ENCODE measurements at regions not wholly inside any gene's neighbourhood (a gene's known extent, or its start where the extent isn't known, plus 50 kb on each side); places are given as distances from the start of the nearest gene placed in this dataset.
A peak's percentile ranks its signal among the peaks of the same experiment; 100 is the strongest.

- TF ChIP-seq, protein P1, sequence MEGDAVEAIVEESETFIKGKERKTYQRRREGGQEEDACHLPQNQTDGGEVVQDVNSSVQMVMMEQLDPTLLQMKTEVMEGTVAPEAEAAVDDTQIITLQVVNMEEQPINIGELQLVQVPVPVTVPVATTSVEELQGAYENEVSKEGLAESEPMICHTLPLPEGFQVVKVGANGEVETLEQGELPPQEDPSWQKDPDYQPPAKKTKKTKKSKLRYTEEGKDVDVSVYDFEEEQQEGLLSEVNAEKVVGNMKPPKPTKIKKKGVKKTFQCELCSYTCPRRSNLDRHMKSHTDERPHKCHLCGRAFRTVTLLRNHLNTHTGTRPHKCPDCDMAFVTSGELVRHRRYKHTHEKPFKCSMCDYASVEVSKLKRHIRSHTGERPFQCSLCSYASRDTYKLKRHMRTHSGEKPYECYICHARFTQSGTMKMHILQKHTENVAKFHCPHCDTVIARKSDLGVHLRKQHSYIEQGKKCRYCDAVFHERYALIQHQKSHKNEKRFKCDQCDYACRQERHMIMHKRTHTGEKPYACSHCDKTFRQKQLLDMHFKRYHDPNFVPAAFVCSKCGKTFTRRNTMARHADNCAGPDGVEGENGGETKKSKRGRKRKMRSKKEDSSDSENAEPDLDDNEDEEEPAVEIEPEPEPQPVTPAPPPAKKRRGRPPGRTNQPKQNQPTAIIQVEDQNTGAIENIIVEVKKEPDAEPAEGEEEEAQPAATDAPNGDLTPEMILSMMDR (IDR thresholded peaks at IDR 0.05), result no peak
- TF ChIP-seq ZFX (IDR thresholded peaks at IDR 0.05; ENCODE audit: borderline replicate concordance), result no peak
- peak overlapping the region; percentile 64 for H3K27ac ChIP-seq
Measured at GRCh38 chr9:16267281-16268066, 603.0 kb downstream of the BNC2 start.

DNA sequence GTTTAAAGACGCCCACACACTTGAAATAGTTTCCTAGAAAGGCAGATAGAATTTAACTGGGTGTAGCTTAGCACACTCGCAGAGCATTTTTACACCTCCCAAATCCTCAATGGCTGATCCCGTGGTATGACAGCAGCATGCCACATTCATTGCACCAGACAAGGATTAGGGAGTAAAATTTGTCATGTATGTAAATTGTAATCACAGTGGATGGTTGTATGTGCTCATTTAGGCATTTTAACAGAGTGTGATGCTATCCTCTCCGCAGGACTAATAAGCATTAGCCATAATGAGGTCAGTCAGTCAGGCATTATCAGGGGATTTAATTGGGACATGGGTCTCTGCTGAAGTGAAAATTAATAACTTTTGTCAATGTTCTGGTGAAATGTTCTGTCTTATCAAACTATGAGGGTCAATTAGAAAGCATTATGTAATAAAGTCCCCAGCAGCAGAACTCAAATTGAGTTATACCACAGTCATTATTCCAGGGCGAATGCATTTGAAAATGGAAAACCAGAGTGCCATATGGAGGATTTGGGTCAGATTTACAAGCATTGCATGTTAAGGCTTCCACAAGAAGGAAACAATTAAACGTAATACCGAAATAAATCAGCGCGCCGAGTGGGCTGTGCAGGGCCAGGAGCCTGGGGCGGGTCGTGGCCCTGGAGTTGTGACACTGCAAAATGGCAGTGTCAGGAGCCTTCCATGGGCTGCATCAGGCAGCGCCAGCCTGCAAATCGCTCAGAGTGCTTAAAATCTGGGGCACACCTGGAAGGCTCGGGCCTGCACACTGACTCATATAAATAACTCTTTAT lies 602.2 kb downstream of the BNC2 start:
- peak overlapping the region; percentile 64 for H3K27ac ChIP-seq
- TF ChIP-seq, protein P1 (IDR thresholded peaks at IDR 0.05), result no peak
- TF ChIP-seq ZFX (IDR thresholded peaks at IDR 0.05; ENCODE audit: borderline replicate concordance), result no peak

DNA sequence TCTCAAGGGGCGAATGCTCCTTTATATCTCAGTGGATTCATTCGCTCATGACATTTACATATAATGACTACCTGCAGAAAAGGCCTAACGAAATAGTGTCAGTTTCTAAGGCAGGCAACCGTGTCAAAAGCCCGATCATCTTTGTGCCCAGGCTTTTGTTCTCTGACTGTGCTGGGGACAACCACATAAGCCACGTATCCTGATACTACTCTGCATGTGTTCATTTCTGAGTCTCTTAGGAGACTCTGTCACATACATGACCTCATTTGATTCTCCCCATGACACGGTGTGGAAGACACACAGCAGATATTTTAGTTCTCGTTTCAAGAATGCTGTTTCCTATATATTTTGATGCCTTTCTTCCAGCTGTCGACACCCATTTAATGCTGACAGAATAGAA lies 598.5 kb downstream of the BNC2 start:
- TF ChIP-seq, protein P1 (IDR thresholded peaks at IDR 0.05), result no peak
- TF ChIP-seq ZFX (IDR thresholded peaks at IDR 0.05; ENCODE audit: borderline replicate concordance), result no peak
- no peak overlapping the region for H3K27ac ChIP-seq

- H3K27ac ChIP-seq, result no peak overlapping the region
- TF ChIP-seq, protein P1 (IDR thresholded peaks at IDR 0.05), result no peak
- TF ChIP-seq ZFX (IDR thresholded peaks at IDR 0.05; ENCODE audit: borderline replicate concordance), result no peak
Measured at GRCh38 chr9:16272776-16273175, 597.7 kb downstream of the BNC2 start.

DNA sequence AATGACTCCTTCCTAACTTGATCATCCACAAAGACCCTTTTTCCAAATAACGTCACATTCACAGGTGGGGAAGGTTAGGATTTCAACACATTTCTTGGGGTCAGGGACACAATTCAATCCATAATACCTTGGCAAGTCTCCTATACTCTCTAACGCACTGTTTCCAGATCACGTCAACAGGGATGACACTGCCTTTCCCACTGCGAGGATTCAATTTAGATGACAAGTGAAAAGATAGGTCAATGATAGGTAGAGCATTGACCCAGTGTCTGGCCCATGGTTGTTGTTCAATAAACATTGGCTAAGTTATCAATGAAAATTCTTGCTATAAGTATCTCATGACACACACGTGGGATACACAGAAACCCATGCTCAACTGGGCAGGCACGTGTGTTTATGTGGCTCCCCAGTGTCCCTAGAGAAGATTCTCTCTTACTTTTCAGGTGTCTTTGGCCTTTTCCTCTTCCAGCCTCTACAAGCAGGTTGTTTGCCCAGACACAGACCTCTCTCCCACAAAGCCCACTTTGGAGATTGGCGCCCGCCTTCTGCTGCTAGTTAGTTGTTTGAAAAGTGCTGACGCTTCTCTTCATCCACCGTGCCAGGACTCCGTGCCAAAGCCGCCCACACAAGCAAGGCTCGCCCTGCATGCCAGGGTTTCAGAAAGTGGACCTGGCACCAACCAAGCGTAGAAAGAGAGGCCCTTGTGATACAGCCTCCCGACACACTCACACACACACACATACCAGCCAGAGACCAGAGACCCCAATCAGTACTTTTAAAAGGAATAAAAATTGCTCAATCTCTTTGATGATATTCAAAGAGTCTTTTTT lies 594.5 kb downstream of the BNC2 start:
- TF ChIP-seq, protein P1 (IDR thresholded peaks at IDR 0.05), result no peak
- no peak for TF ChIP-seq ZFX (IDR thresholded peaks at IDR 0.05; ENCODE audit: borderline replicate concordance)
- H3K27ac ChIP-seq, result no peak overlapping the region

GRCh38 chr9:16276866-16277265 lies 593.6 kb downstream of the BNC2 start:
- H3K27ac ChIP-seq, result no peak overlapping the region

More at GRCh38 chr9:16276866-16277265, 593.6 kb downstream of the BNC2 start:
- TF ChIP-seq, protein P1 (IDR thresholded peaks at IDR 0.05), result no peak
- no peak for TF ChIP-seq ZFX (IDR thresholded peaks at IDR 0.05; ENCODE audit: borderline replicate concordance)

Data from 22Rv1 (cell line).